Upper lobe of left lung (tissue), 6 donors: ENCODE measurements at regions not wholly inside any gene's neighbourhood (a gene's known extent, or its start where the extent isn't known, plus 50 kb on each side); places are given as distances from the start of the nearest gene placed in this dataset.

Experiments
- ATAC-seq, 2 donors: fragments of 200-7000 bp; cut with Tn5 transposase; one replicate each; pipeline ENCODE4 v1.9.1; 2022; ENCODE audit warnings: mild to moderate bottlenecking in 2 of 2, moderate library complexity in 2 of 2; ENCODE audit not compliant: low FRiP score in 2 of 2
- DNase-seq, 2 donors: peaks; one replicate each; pipeline ENCODE4 v3.0.0-alpha.2; 2019 to 2020
- H3K27ac ChIP-seq, 4 donors: fragments of 200-600 bp; sonication (generic); one replicate each; pipeline ENCODE4 v1.5.1; 2016 to 2019
- H3K27me3 ChIP-seq, 4 donors: fragments of 200-600 bp; sonication (generic); one replicate each; pipeline ENCODE4 v1.5.1; 2017 to 2019
- H3K36me3 ChIP-seq, 4 donors: fragments of 200-600 bp; sonication (generic); one replicate each; pipeline ENCODE4 v1.5.1; 2016 to 2019
- H3K4me1 ChIP-seq, 4 donors: fragments of 200-600 bp; sonication (generic); one replicate each; pipeline ENCODE4 v1.5.1; 2018 to 2019
- H3K4me3 ChIP-seq, 4 donors: fragments of 200-600 bp; sonication (generic); one replicate each; pipeline ENCODE4 v1.5.1; 2017 to 2019; ENCODE audit warnings: mild to moderate bottlenecking in 2 of 4, moderate library complexity in 1 of 4
- H3K9me3 ChIP-seq, 4 donors: fragments of 200-600 bp; sonication (generic); one replicate each; pipeline ENCODE4 v1.5.1; 2018 to 2019
- EP300 ChIP-seq, 4 donors: sonication (generic); formaldehyde crosslinking; IDR thresholded peaks; one replicate each; pipeline ENCODE4 v1.5.1; 2017; ENCODE audit warnings: antibody characterized with exemption in 4 of 4, control low read depth in 2 of 4
- POLR2A ChIP-seq, 4 donors: fragments of 450-650 bp; IDR thresholded peaks; one replicate each; pipeline ENCODE4 v1.5.1; 2016 to 2017; ENCODE audit warnings: antibody characterized with exemption in 4 of 4, mild to moderate bottlenecking in 2 of 4
- POLR2AphosphoS5 ChIP-seq, 2 donors: sonication (generic); formaldehyde crosslinking; IDR thresholded peaks; one replicate each; pipeline ENCODE4 v1.5.1; 2017; ENCODE audit warnings: antibody characterized with exemption in 2 of 2
- WGBS, 2 donors: methylation state at CpG; one replicate each; pipeline ENCODE4 v1.1.5; 2017 to 2018; 5-methylcytosine and 5-hydroxymethylcytosine counted together
- TF ChIP-seq, protein P1 (sequence below), 6 experiments: fragments of 450-650 bp in 4 of 6; fragments of 200-600 bp in 2 of 6; sonication (generic) in 2 of 6; IDR thresholded peaks; one replicate each; pipeline ENCODE4 v1.5.1; 2016 to 2019; ENCODE audit warnings: antibody characterized with exemption in 6 of 6
- donor health status: DM: no; HTN: no; CAD: no; lungs with moderate emphysema.
- donor health status: DM: no; HTN: yes; CAD: no; lungs with severe emphysema.

DNA sequence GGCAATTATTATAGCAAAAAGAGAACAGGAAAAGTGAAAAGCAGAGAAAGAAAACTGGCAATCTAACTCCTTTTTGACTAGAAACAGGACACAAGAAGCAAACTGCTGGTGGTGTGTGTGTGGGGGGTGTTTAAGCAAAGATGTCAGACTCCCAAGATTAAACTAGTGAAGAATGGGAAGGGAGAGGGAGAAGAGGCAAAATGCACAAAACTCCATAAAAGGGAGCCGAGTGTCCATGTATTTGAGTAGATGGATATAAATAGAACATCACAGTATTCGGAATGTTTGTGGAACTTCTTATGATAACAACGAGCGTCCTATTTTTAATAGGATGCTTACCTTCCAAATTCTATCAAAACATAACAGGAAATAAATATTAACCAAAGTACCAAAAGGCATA is 179.8 kb upstream of the TRIB2 start:
- Histone ChIP-seq H3K4me3 (no peak overlapping the region), H3K36me3 (no peaks in the 10 kb centered on the region), H3K9me3 (no peaks in the 10 kb centered on the region), H3K27me3 (no peaks in the 10 kb centered on the region), H3K4me1 (peaks cover 0 to 9% (median 0%) of the 10 kb centered on the region in 4 donors), H3K27ac (no peak overlapping the region)
- WGBS, 2 donors = 61 to 66% methylated on average over 4 of the region's 4 CpGs
- TF ChIP-seq, protein P1, sequence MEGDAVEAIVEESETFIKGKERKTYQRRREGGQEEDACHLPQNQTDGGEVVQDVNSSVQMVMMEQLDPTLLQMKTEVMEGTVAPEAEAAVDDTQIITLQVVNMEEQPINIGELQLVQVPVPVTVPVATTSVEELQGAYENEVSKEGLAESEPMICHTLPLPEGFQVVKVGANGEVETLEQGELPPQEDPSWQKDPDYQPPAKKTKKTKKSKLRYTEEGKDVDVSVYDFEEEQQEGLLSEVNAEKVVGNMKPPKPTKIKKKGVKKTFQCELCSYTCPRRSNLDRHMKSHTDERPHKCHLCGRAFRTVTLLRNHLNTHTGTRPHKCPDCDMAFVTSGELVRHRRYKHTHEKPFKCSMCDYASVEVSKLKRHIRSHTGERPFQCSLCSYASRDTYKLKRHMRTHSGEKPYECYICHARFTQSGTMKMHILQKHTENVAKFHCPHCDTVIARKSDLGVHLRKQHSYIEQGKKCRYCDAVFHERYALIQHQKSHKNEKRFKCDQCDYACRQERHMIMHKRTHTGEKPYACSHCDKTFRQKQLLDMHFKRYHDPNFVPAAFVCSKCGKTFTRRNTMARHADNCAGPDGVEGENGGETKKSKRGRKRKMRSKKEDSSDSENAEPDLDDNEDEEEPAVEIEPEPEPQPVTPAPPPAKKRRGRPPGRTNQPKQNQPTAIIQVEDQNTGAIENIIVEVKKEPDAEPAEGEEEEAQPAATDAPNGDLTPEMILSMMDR (IDR thresholded peaks at IDR 0.05) = no peak
- TF ChIP-seq POLR2AphosphoS5 (IDR thresholded peaks at IDR 0.05) (no peak), EP300 (IDR thresholded peaks at IDR 0.05) (no peak), POLR2A (IDR thresholded peaks at IDR 0.05) (no peak)
- DNase-seq = no peak
- ATAC-seq = no peak

DNA sequence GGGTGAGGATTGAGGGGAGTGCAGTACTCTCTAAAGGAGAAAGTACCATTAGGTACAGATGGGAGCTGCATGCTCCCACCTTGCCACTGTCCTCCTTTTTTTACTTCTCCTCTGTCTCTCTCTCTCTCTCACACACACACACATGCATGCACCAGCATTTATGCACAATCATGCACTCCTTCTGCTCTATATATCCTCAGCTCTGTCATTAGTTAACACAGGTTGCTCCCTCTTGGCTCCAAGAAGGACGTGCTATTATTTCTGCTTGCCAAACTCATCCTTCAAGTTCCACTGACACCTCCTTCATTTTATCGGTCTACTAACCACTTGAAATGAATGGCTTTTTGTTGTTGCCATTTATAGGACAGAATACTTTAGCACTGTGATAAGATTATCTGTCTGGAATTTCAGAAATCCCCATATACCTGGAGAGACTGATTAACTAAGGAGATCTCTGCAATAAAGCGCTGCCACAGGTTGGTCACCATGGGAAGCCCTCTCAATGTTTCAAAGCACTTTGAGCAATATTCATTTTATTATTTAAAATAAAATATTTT is 178.5 kb upstream of the TRIB2 start:
- Histone ChIP-seq H3K27me3 (no peaks in the 10 kb centered on the region), H3K4me1 (peaks cover 0 to 9% (median 0%) of the 10 kb centered on the region in 4 donors), H3K36me3 (no peaks in the 10 kb centered on the region), H3K27ac (no peak overlapping the region), H3K9me3 (no peaks in the 10 kb centered on the region), H3K4me3 (no peak overlapping the region)
- TF ChIP-seq, protein P1 (IDR thresholded peaks at IDR 0.05) = no peak
- TF ChIP-seq POLR2AphosphoS5 (IDR thresholded peaks at IDR 0.05) (no peak), EP300 (IDR thresholded peaks at IDR 0.05) (no peak), POLR2A (IDR thresholded peaks at IDR 0.05) (no peak)
- 66 to 76% methylated on average over 3 of the region's 3 CpGs for WGBS, 2 donors
- ATAC-seq = no peak
- no peak for DNase-seq

DNA sequence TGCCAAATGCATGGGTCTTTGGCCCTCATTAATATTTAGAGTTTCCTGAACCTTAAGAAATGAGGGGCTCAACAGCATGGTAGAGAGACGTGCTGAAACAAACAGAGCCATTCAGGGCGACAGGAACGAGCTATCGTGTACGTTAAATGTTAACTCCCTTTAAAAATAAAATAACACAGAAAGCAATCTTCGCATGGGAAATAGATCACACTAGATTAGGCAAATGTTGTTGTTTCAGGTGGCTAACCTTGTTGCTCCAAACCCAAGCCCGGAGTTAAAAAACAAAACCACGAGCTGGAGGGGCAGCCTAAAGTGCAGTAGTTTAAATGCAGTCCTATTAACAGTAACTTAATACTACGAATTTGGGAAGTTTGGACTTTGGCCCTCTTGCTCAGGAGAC is 177.4 kb upstream of the TRIB2 start:
- Histone ChIP-seq H3K4me3 (no peak overlapping the region), H3K9me3 (no peaks in the 10 kb centered on the region), H3K36me3 (no peaks in the 10 kb centered on the region), H3K27me3 (no peaks in the 10 kb centered on the region), H3K4me1 (peaks cover 0 to 13% (median 5%) of the 10 kb centered on the region in 4 donors), H3K27ac (no peak overlapping the region)
- no peak for DNase-seq
- no peak for ATAC-seq
- TF ChIP-seq, protein P1 (IDR thresholded peaks at IDR 0.05) = no peak
- WGBS, 2 donors = 91 to 97% methylated on average over 9 of the region's 9 CpGs

DNA sequence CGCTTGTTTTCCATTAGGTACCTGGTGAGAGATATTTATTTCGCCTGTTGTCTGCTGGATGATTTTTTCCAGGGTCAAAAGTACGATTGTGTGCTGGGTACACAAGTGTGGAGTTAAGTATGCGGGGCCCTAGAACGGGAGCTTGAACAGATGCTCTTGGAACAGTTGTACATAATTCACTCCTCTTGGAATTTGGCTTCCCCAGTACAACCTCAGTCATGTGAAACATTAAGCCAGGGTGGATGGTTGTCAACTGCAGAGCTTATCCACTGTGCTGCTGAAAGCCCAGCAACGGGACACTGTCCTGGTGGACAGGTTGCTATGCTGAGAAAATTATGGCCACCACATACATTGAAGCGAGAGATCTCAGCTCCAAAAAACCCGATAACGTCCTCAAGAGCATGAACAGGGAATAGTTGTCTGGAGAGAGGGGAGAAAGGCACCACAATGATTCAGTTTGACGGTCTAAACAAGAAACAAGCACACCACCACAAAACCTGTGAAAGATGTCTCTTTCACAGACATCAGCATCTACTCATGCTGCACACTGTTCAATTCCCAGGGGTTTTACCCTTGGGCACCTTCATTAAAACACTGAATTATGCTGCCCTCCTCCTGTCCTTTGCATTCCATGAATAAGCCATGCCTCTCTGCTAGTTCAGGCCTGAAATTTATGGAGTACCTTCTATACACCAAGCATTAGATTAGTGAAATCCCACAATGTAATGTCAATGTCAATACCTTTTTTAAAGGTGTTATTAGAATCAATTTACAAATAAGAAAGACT is 176.8 kb upstream of the TRIB2 start:
- Histone ChIP-seq H3K27ac (no peak overlapping the region), H3K27me3 (no peaks in the 10 kb centered on the region), H3K4me3 (no peak overlapping the region), H3K36me3 (no peaks in the 10 kb centered on the region), H3K4me1 (peaks cover 0 to 13% (median 5%) of the 10 kb centered on the region in 4 donors), H3K9me3 (no peaks in the 10 kb centered on the region)
- TF ChIP-seq POLR2AphosphoS5 (IDR thresholded peaks at IDR 0.05) = no peak
- TF ChIP-seq, protein P1 (IDR thresholded peaks at IDR 0.05) = no peak
- TF ChIP-seq EP300 (IDR thresholded peaks at IDR 0.05) = no peak
- TF ChIP-seq POLR2A (IDR thresholded peaks at IDR 0.05) = no peak
- ATAC-seq (no peak), DNase-seq (no peak)
- 89 to 92% methylated on average over 10 of the region's 10 CpGs for whole genome bisulfite sequencing, 2 donors
